ENCODE measurements at regions not wholly inside any gene's neighbourhood (a gene's known extent, or its start where the extent isn't known, plus 50 kb on each side); places are given as distances from the start of the nearest gene placed in this dataset.

- DNase-seq (ENCODE audit: low spot score in 2 of 2): no peak
- no peak overlapping the region for H3K27ac Mint-ChIP-seq
- H3K4me1 Mint-ChIP-seq: no peaks in the 10 kb centered on the region
- no peak for ATAC-seq
- no peaks in the 10 kb centered on the region for H3K9me3 Mint-ChIP-seq
- H3K36me3 Mint-ChIP-seq: no peaks in the 10 kb centered on the region
- H3K4me3 Mint-ChIP-seq: no peak overlapping the region
These were observed 159.4 kb downstream of the HS3ST3A1 start for GRCh38 chr17:13442361-13442760.

- H3K36me3 Mint-ChIP-seq: no peaks in the 10 kb centered on the region
- H3K4me3 Mint-ChIP-seq: no peak overlapping the region
- H3K27ac Mint-ChIP-seq: no peak overlapping the region
- ATAC-seq (no peak), DNase-seq (ENCODE audit: low spot score in 2 of 2) (no peak)
- H3K9me3 Mint-ChIP-seq: no peaks in the 10 kb centered on the region
- no peaks in the 10 kb centered on the region for H3K4me1 Mint-ChIP-seq
These were observed 159.9 kb downstream of the HS3ST3A1 start for GRCh38 chr17:13441873-13442272.

GRCh38 chr17:13437966-13438779, 163.6 kb downstream of the HS3ST3A1 start:
- ATAC-seq (no peak), DNase-seq (ENCODE audit: low spot score in 2 of 2) (no peak)
- Mint-ChIP-seq H3K27ac (no peak overlapping the region), H3K4me3 (no peak overlapping the region), H3K4me1 (no peaks in the 10 kb centered on the region), H3K36me3 (no peaks in the 10 kb centered on the region), H3K9me3 (peaks cover 2% of the 10 kb centered on the region)

GRCh38 chr17:13435230-13435629, 166.5 kb downstream of the HS3ST3A1 start:
- Mint-ChIP-seq H3K27ac (no peak overlapping the region), H3K9me3 (peaks cover 5% of the 10 kb centered on the region), H3K4me1 (no peaks in the 10 kb centered on the region), H3K36me3 (no peaks in the 10 kb centered on the region), H3K4me3 (no peak overlapping the region)
- DNase-seq (ENCODE audit: low spot score in 2 of 2): no peak
- ATAC-seq: no peak

- ATAC-seq (no peak), DNase-seq (ENCODE audit: low spot score in 2 of 2) (no peak)
- no peaks in the 10 kb centered on the region for H3K4me1 Mint-ChIP-seq
- peaks cover 3% of the 10 kb centered on the region for H3K9me3 Mint-ChIP-seq
- no peak overlapping the region for H3K27ac Mint-ChIP-seq
- no peaks in the 10 kb centered on the region for H3K36me3 Mint-ChIP-seq
- H3K4me3 Mint-ChIP-seq: no peak overlapping the region
These were observed 172.5 kb downstream of the HS3ST3A1 start for GRCh38 chr17:13429201-13429600.

- Mint-ChIP-seq H3K27ac (no peak overlapping the region), H3K36me3 (no peaks in the 10 kb centered on the region), H3K9me3 (peaks cover 3% of the 10 kb centered on the region), H3K4me3 (no peak overlapping the region), H3K4me1 (no peaks in the 10 kb centered on the region)
- DNase-seq (ENCODE audit: low spot score in 2 of 2) (no peak), ATAC-seq (no peak)
These were observed 173.1 kb downstream of the HS3ST3A1 start for GRCh38 chr17:13428611-13429042.

GRCh38 chr17:13426991-13427390, 174.7 kb downstream of the HS3ST3A1 start:
- no peak overlapping the region for H3K4me3 Mint-ChIP-seq
- no peaks in the 10 kb centered on the region for H3K4me1 Mint-ChIP-seq
- no peaks in the 10 kb centered on the region for H3K9me3 Mint-ChIP-seq
- H3K36me3 Mint-ChIP-seq: no peaks in the 10 kb centered on the region
- DNase-seq (ENCODE audit: low spot score in 2 of 2) (no peak), ATAC-seq (no peak)
- no peak overlapping the region for H3K27ac Mint-ChIP-seq

- Mint-ChIP-seq H3K4me3 (no peak overlapping the region), H3K9me3 (peaks cover 3% of the 10 kb centered on the region), H3K36me3 (no peaks in the 10 kb centered on the region), H3K27ac (no peak overlapping the region), H3K4me1 (no peaks in the 10 kb centered on the region)
- ATAC-seq: no peak
- no peak for DNase-seq (ENCODE audit: low spot score in 2 of 2)
These were observed 176.3 kb downstream of the HS3ST3A1 start for GRCh38 chr17:13425390-13425789.

GRCh38 chr17:13421581-13422130, 180.1 kb downstream of the HS3ST3A1 start:
- Mint-ChIP-seq H3K36me3 (no peaks in the 10 kb centered on the region), H3K9me3 (peaks cover 3% of the 10 kb centered on the region), H3K27ac (no peak overlapping the region), H3K4me3 (no peak overlapping the region), H3K4me1 (no peaks in the 10 kb centered on the region)
- ATAC-seq (no peak), DNase-seq (ENCODE audit: low spot score in 2 of 2) (no peak)

- no peaks in the 10 kb centered on the region for H3K36me3 Mint-ChIP-seq
- H3K4me3 Mint-ChIP-seq: no peak overlapping the region
- DNase-seq (ENCODE audit: low spot score in 2 of 2) (no peak), ATAC-seq (no peak)
- no peak overlapping the region for H3K27ac Mint-ChIP-seq
- peaks cover 3% of the 10 kb centered on the region for H3K9me3 Mint-ChIP-seq
- H3K4me1 Mint-ChIP-seq: no peaks in the 10 kb centered on the region
These were observed 180.9 kb downstream of the HS3ST3A1 start for GRCh38 chr17:13420878-13421277.

- Mint-ChIP-seq H3K9me3 (peaks cover 4% of the 10 kb centered on the region), H3K4me3 (no peak overlapping the region), H3K36me3 (no peaks in the 10 kb centered on the region), H3K4me1 (no peaks in the 10 kb centered on the region), H3K27ac (no peak overlapping the region)
- ATAC-seq (no peak), DNase-seq (ENCODE audit: low spot score in 2 of 2) (no peak)
These were observed 181.3 kb downstream of the HS3ST3A1 start for GRCh38 chr17:13420418-13420826.

GRCh38 chr17:13419676-13420075, 182.1 kb downstream of the HS3ST3A1 start:
- no peaks in the 10 kb centered on the region for H3K4me1 Mint-ChIP-seq
- H3K9me3 Mint-ChIP-seq: peaks cover 7% of the 10 kb centered on the region
- DNase-seq (ENCODE audit: low spot score in 2 of 2) (no peak), ATAC-seq (no peak)
- no peak overlapping the region for H3K27ac Mint-ChIP-seq
- H3K36me3 Mint-ChIP-seq: no peaks in the 10 kb centered on the region
- H3K4me3 Mint-ChIP-seq: no peak overlapping the region

GRCh38 chr17:13418891-13419290, 182.8 kb downstream of the HS3ST3A1 start:
- no peak for ATAC-seq
- Mint-ChIP-seq H3K4me3 (no peak overlapping the region), H3K36me3 (no peaks in the 10 kb centered on the region), H3K27ac (no peak overlapping the region), H3K4me1 (no peaks in the 10 kb centered on the region), H3K9me3 (peaks cover 7% of the 10 kb centered on the region)
- no peak for DNase-seq (ENCODE audit: low spot score in 2 of 2)

GRCh38 chr17:13417381-13417950, 184.3 kb downstream of the HS3ST3A1 start:
- Mint-ChIP-seq H3K36me3 (no peaks in the 10 kb centered on the region), H3K27ac (no peak overlapping the region), H3K4me3 (no peak overlapping the region), H3K9me3 (peaks cover 7% of the 10 kb centered on the region), H3K4me1 (no peaks in the 10 kb centered on the region)
- no peak for DNase-seq (ENCODE audit: low spot score in 2 of 2)
- no peak for ATAC-seq

GRCh38 chr17:13416748-13417363, 184.9 kb downstream of the HS3ST3A1 start:
- no peaks in the 10 kb centered on the region for H3K36me3 Mint-ChIP-seq
- H3K27ac Mint-ChIP-seq: no peak overlapping the region
- H3K9me3 Mint-ChIP-seq: peaks cover 7% of the 10 kb centered on the region
- H3K4me1 Mint-ChIP-seq: no peaks in the 10 kb centered on the region
- H3K4me3 Mint-ChIP-seq: no peak overlapping the region
- DNase-seq (ENCODE audit: low spot score in 2 of 2): no peak
- no peak for ATAC-seq

Data from stimulated activated effector memory CD8-positive, alpha-beta T cell treated with anti-CD3 and anti-CD28 coated beads, Interleukin-12 subunit alpha, Interleukin-12 subunit beta, amount 100 ng/mL, for 72 hours (primary cell).